ENCODE measurements at regions not wholly inside any gene's neighbourhood (a gene's known extent, or its start where the extent isn't known, plus 50 kb on each side); places are given as distances from the start of the nearest gene placed in this dataset.

DNA sequence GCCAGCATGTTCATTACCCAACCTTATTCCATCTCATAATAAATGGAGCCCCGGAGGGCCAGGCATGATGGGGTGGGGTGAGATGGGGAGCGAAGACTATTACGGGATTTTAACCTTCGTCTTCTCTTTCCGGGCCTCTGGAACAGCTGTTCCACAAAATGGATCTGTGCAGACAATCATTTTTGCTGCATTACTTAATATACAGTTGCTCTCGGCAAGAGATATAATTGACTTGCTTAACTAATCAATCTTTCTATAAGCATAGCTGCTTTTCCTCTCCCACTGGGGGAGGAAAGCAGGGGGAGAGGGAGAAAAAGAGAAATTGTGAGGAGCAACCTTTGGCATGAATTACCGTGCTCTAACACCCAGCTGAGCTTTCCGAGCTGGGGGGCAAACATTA lies 440.4 kb downstream of the BUD13 start:
- Histone ChIP-seq H4K20me1 (replicated peaks; ENCODE audit: insufficient read depth) (no peaks in the 10 kb centered on the region), H3K4me1 (ENCODE audit: insufficient read depth) (peaks cover 20% of the 10 kb centered on the region), H3K9me2 (ENCODE audit: insufficient read depth) (peaks cover 7% of the 10 kb centered on the region; the same call in 1 of the 2 replicates), H3K27ac (ENCODE audit: low read depth) (no peak overlapping the region), H3K4me3 (no peak overlapping the region), H3K79me2 (replicated peaks; ENCODE audit: insufficient read depth) (no peaks in the 10 kb centered on the region), H3K36me3 (ENCODE audit: insufficient read depth) (no peaks in the 10 kb centered on the region), H3K4me2 (no peak overlapping the region), H3F3A (replicated peaks; ENCODE audit: low read depth) (no peaks in the 10 kb centered on the region), H3K27me3 (ENCODE audit: insufficient read depth) (no peaks in the 10 kb centered on the region), H2AFZ (no peak overlapping the region)
- no peak overlapping the region for H3K27ac Mint-ChIP-seq
- peaks cover 14% of the 10 kb centered on the region for H3K4me1 Mint-ChIP-seq
- peaks cover 5% of the 10 kb centered on the region for H3K27me3 Mint-ChIP-seq (ENCODE audit: insufficient read depth, low read depth, poor library complexity)
- H3K4me3 Mint-ChIP-seq, result no peak overlapping the region
- H3K9me3 Mint-ChIP-seq, result peaks cover 3% of the 10 kb centered on the region; the same call in 1 of the 3 replicates
- no peaks in the 10 kb centered on the region for H3K36me3 Mint-ChIP-seq (ENCODE audit: low read depth)
- no peak for DNase-seq (ENCODE audit: low spot score)
- no peak for ATAC-seq
- TF ChIP-seq, protein P1, sequence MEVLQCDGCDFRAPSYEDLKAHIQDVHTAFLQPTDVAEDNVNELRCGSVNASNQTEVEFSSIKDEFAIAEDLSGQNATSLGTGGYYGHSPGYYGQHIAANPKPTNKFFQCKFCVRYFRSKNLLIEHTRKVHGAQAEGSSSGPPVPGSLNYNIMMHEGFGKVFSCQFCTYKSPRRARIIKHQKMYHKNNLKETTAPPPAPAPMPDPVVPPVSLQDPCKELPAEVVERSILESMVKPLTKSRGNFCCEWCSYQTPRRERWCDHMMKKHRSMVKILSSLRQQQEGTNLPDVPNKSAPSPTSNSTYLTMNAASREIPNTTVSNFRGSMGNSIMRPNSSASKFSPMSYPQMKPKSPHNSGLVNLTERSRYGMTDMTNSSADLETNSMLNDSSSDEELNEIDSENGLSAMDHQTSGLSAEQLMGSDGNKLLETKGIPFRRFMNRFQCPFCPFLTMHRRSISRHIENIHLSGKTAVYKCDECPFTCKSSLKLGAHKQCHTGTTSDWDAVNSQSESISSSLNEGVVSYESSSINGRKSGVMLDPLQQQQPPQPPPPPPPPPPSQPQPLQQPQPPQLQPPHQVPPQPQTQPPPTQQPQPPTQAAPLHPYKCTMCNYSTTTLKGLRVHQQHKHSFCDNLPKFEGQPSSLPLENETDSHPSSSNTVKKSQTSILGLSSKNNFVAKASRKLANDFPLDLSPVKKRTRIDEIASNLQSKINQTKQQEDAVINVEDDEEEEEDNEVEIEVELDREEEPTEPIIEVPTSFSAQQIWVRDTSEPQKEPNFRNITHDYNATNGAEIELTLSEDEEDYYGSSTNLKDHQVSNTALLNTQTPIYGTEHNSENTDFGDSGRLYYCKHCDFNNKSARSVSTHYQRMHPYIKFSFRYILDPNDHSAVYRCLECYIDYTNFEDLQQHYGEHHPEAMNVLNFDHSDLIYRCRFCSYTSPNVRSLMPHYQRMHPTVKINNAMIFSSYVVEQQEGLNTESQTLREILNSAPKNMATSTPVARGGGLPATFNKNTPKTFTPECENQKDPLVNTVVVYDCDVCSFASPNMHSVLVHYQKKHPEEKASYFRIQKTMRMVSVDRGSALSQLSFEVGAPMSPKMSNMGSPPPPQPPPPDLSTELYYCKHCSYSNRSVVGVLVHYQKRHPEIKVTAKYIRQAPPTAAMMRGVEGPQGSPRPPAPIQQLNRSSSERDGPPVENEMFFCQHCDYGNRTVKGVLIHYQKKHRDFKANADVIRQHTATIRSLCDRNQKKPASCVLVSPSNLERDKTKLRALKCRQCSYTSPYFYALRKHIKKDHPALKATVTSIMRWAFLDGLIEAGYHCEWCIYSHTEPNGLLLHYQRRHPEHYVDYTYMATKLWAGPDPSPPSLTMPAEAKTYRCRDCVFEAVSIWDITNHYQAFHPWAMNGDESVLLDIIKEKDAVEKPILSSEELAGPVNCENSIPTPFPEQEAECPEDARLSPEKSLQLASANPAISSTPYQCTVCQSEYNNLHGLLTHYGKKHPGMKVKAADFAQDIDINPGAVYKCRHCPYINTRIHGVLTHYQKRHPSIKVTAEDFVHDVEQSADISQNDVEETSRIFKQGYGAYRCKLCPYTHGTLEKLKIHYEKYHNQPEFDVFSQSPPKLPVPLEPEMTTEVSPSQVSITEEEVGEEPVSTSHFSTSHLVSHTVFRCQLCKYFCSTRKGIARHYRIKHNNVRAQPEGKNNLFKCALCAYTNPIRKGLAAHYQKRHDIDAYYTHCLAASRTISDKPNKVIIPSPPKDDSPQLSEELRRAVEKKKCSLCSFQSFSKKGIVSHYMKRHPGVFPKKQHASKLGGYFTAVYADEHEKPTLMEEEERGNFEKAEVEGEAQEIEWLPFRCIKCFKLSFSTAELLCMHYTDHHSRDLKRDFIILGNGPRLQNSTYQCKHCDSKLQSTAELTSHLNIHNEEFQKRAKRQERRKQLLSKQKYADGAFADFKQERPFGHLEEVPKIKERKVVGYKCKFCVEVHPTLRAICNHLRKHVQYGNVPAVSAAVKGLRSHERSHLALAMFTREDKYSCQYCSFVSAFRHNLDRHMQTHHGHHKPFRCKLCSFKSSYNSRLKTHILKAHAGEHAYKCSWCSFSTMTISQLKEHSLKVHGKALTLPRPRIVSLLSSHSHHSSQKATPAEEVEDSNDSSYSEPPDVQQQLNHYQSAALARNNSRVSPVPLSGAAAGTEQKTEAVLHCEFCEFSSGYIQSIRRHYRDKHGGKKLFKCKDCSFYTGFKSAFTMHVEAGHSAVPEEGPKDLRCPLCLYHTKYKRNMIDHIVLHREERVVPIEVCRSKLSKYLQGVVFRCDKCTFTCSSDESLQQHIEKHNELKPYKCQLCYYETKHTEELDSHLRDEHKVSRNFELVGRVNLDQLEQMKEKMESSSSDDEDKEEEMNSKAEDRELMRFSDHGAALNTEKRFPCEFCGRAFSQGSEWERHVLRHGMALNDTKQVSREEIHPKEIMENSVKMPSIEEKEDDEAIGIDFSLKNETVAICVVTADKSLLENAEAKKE (CRISPR knock-in tag; IDR thresholded peaks at IDR 0.05), result no peak
- TF ChIP-seq, protein P2, sequence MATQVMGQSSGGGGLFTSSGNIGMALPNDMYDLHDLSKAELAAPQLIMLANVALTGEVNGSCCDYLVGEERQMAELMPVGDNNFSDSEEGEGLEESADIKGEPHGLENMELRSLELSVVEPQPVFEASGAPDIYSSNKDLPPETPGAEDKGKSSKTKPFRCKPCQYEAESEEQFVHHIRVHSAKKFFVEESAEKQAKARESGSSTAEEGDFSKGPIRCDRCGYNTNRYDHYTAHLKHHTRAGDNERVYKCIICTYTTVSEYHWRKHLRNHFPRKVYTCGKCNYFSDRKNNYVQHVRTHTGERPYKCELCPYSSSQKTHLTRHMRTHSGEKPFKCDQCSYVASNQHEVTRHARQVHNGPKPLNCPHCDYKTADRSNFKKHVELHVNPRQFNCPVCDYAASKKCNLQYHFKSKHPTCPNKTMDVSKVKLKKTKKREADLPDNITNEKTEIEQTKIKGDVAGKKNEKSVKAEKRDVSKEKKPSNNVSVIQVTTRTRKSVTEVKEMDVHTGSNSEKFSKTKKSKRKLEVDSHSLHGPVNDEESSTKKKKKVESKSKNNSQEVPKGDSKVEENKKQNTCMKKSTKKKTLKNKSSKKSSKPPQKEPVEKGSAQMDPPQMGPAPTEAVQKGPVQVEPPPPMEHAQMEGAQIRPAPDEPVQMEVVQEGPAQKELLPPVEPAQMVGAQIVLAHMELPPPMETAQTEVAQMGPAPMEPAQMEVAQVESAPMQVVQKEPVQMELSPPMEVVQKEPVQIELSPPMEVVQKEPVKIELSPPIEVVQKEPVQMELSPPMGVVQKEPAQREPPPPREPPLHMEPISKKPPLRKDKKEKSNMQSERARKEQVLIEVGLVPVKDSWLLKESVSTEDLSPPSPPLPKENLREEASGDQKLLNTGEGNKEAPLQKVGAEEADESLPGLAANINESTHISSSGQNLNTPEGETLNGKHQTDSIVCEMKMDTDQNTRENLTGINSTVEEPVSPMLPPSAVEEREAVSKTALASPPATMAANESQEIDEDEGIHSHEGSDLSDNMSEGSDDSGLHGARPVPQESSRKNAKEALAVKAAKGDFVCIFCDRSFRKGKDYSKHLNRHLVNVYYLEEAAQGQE (IDR thresholded peaks at IDR 0.05; ENCODE audit: unreplicated experiment), result no peak
- no peak for TF ChIP-seq EZH2phosphoT487 (IDR thresholded peaks at IDR 0.05; ENCODE audit: unreplicated experiment)
- no peak for TF ChIP-seq JUNB (IDR thresholded peaks at IDR 0.05; ENCODE audit: unreplicated experiment)
- TF ChIP-seq, protein P3, sequence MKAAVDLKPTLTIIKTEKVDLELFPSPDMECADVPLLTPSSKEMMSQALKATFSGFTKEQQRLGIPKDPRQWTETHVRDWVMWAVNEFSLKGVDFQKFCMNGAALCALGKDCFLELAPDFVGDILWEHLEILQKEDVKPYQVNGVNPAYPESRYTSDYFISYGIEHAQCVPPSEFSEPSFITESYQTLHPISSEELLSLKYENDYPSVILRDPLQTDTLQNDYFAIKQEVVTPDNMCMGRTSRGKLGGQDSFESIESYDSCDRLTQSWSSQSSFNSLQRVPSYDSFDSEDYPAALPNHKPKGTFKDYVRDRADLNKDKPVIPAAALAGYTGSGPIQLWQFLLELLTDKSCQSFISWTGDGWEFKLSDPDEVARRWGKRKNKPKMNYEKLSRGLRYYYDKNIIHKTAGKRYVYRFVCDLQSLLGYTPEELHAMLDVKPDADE (IDR thresholded peaks at IDR 0.05), result no peak
- no peak for TF ChIP-seq NANOG (IDR thresholded peaks at IDR 0.05; ENCODE audit: borderline replicate concordance)
- TF ChIP-seq POLR2AphosphoS5 (IDR thresholded peaks at IDR 0.05; ENCODE audit: low read depth), result no peak
- no peak for TF ChIP-seq CREB1 (CRISPR knock-in tag; IDR thresholded peaks at IDR 0.05; ENCODE audit: low read depth)
- no peak for TF ChIP-seq ZNF331 (CRISPR knock-in tag; IDR thresholded peaks at IDR 0.05; ENCODE audit: low read depth)
- TF ChIP-seq STAT1 (IDR thresholded peaks at IDR 0.05; ENCODE audit: unreplicated experiment), result no peak
- TF ChIP-seq ZNF114 (CRISPR knock-in tag; IDR thresholded peaks at IDR 0.05), result no peak
- no peak for TF ChIP-seq EZH2 (IDR thresholded peaks at IDR 0.05; ENCODE audit: low read depth, unreplicated experiment)
- TF ChIP-seq, protein P4, sequence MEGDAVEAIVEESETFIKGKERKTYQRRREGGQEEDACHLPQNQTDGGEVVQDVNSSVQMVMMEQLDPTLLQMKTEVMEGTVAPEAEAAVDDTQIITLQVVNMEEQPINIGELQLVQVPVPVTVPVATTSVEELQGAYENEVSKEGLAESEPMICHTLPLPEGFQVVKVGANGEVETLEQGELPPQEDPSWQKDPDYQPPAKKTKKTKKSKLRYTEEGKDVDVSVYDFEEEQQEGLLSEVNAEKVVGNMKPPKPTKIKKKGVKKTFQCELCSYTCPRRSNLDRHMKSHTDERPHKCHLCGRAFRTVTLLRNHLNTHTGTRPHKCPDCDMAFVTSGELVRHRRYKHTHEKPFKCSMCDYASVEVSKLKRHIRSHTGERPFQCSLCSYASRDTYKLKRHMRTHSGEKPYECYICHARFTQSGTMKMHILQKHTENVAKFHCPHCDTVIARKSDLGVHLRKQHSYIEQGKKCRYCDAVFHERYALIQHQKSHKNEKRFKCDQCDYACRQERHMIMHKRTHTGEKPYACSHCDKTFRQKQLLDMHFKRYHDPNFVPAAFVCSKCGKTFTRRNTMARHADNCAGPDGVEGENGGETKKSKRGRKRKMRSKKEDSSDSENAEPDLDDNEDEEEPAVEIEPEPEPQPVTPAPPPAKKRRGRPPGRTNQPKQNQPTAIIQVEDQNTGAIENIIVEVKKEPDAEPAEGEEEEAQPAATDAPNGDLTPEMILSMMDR (conservative IDR thresholded peaks at IDR 0.05; ENCODE audit: low read depth in 2 of 2), result no peak
